Memory B cell (primary cell): ENCODE measurements at regions not wholly inside any gene's neighbourhood (a gene's known extent, or its start where the extent isn't known, plus 50 kb on each side); places are given as distances from the start of the nearest gene placed in this dataset.

Source experiments
- ATAC-seq: fragments of 150-1000 bp; cut with Tn5 transposase; 2 replicates; pipeline ENCODE4 v1.10.0; 2021; ENCODE audit warnings: low read depth, mild to moderate bottlenecking, moderate library complexity
- DNase-seq, 2 donors: peaks; one replicate each; pipeline ENCODE4 v3.0.0; 2022; ENCODE audit warnings: low spot score in 2 of 2
- H3K27ac Mint-ChIP-seq: one replicate; pipeline ENCODE4 v1.8.0; 2022; ENCODE audit warnings: mild to moderate bottlenecking, moderate library complexity, mixed read lengths
- H3K27me3 Mint-ChIP-seq: one replicate; pipeline ENCODE4 v1.8.0; 2022; ENCODE audit warnings: mixed read lengths
- H3K36me3 Mint-ChIP-seq: one replicate; pipeline ENCODE4 v1.8.0; 2022; ENCODE audit warnings: mild to moderate bottlenecking, mixed read lengths
- H3K4me1 Mint-ChIP-seq: one replicate; pipeline ENCODE4 v1.8.0; 2022; ENCODE audit warnings: mixed read lengths
- H3K4me3 Mint-ChIP-seq: one replicate; pipeline ENCODE4 v1.8.0; 2022; ENCODE audit warnings: mild to moderate bottlenecking, moderate library complexity, mixed read lengths
- H3K9me3 Mint-ChIP-seq: one replicate; pipeline ENCODE4 v1.8.0; 2022; ENCODE audit warnings: mixed read lengths

DNA sequence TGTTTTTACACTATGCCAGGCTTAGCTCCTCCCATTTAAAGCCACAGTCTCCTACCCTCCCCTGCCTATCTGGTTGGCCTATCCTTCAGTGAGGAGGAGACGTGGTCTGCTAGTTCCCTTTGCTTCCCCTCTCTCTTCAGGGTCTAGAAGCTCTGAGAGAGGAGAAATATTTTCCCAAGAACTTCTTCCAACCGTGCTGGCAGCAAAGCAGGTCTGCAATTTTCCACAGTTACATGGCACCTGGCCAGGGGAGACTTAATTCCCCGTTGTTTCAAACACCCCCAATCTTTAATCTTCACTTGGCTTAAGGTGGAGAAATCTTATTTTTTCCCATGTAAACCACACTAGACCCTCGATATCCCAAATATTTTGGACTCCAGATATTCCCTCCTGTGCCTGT lies 149.5 kb upstream of the MCTP2 start:
- Mint-ChIP-seq H3K36me3 (no peaks in the 10 kb centered on the region), H3K4me3 (no peak overlapping the region), H3K27me3 (peaks cover 5% of the 10 kb centered on the region), H3K27ac (no peak overlapping the region), H3K4me1 (no peaks in the 10 kb centered on the region), H3K9me3 (no peaks in the 10 kb centered on the region)
- ATAC-seq (no peak), DNase-seq (no peak)

DNA sequence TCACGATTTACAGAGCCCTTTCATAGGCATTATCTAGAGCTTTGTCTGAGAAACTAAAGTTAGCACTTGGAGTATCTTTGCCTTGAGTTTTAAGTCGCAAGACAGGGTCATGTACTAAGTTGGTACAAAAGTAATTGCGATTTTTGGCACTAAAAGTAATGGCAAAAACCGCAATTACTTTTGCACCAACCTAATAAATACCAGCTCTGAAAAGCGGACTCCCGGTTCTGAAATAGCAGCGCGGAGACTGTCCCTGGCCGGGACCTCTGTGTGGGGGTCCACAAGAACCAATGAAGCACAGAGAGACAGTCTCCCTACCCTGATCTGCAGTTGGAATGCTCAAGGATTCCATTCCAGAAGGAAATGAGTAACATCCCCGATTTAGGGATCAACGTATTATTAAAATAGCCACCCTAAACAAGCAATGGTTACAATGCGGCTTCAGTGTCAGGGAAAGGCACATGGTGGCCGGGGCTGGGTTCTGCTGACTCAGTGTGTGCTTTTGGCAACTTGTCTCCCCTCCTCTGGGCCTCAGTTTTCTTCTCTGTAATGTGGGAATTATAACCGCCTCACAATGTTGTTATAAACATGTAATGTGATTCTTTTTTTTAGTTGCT lies 150.3 kb upstream of the MCTP2 start:
- H3K4me1 Mint-ChIP-seq = no peaks in the 10 kb centered on the region
- H3K9me3 Mint-ChIP-seq = no peaks in the 10 kb centered on the region
- no peak for ATAC-seq
- DNase-seq = no peak
- H3K27ac Mint-ChIP-seq = no peak overlapping the region
- no peaks in the 10 kb centered on the region for H3K36me3 Mint-ChIP-seq
- peaks cover 5% of the 10 kb centered on the region for H3K27me3 Mint-ChIP-seq
- H3K4me3 Mint-ChIP-seq = no peak overlapping the region

DNA sequence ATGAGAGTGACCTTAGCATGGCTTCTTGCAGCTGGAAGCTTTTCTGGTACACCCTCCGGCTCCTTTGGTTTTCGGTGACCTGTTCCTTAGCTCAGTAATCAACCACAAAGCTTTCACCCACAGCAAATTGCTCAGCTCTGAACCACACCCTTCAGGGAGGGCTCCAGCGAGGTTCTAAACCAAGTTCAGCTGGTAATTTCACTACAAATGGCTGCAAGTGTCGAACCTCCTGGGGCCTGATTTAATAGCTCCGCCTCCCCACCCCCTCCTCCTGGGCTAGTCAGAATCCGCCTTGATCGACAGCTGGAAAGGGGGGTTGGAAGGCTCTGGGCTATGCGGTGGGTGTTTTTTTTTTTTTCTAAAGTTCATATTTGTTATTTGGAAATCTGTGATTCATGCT lies 150.9 kb upstream of the MCTP2 start:
- no peak overlapping the region for H3K27ac Mint-ChIP-seq
- H3K27me3 Mint-ChIP-seq = peaks cover 5% of the 10 kb centered on the region
- ATAC-seq (no peak), DNase-seq (no peak)
- H3K4me1 Mint-ChIP-seq = no peaks in the 10 kb centered on the region
- H3K4me3 Mint-ChIP-seq = no peak overlapping the region
- H3K36me3 Mint-ChIP-seq = no peaks in the 10 kb centered on the region
- no peaks in the 10 kb centered on the region for H3K9me3 Mint-ChIP-seq

DNA sequence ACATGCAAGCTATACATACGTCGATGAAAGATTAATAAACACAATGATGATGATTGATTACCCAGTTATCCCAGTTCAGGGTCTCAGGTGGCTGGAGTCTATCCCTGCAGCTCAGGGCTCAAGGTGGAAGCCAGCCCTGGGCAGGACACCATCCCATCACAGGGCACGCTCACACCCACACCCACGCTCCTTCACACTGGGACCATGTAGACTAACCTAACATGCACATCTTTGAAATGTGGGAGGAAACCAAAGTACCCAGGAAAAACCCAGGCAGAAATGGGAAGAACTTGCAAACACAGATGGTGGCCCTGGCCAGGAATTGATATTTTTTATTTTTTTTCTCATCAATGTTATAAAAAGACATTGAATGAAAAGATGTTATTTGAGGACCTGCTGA lies 151.4 kb upstream of the MCTP2 start:
- Mint-ChIP-seq H3K36me3 (no peaks in the 10 kb centered on the region), H3K27ac (no peak overlapping the region), H3K4me3 (no peak overlapping the region), H3K4me1 (no peaks in the 10 kb centered on the region), H3K27me3 (peaks cover 5% of the 10 kb centered on the region), H3K9me3 (no peaks in the 10 kb centered on the region)
- DNase-seq = no peak
- no peak for ATAC-seq

DNA sequence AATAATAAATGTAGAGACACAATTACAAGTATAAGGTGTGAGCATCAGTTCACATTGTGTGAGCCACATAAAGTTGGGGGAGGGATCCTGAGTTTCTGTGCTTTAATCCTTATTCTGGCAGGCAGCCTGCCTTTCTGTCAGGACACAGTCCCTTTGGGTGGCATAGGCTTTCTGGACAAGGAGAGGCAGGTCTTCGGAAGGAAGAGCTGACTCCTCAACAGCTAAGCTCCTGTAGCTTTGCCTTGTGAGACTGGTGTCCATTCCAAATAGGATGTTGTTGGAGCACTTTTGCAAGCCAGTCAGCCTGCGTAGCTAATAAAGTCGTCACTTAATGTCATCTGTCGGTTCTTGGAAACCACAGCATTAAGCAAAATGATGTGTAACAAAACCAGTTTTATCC lies 151.9 kb upstream of the MCTP2 start:
- Mint-ChIP-seq H3K27me3 (peaks cover 3% of the 10 kb centered on the region), H3K27ac (no peak overlapping the region), H3K4me1 (no peaks in the 10 kb centered on the region), H3K9me3 (no peaks in the 10 kb centered on the region), H3K36me3 (no peaks in the 10 kb centered on the region), H3K4me3 (no peak overlapping the region)
- ATAC-seq (no peak), DNase-seq (no peak)

DNA sequence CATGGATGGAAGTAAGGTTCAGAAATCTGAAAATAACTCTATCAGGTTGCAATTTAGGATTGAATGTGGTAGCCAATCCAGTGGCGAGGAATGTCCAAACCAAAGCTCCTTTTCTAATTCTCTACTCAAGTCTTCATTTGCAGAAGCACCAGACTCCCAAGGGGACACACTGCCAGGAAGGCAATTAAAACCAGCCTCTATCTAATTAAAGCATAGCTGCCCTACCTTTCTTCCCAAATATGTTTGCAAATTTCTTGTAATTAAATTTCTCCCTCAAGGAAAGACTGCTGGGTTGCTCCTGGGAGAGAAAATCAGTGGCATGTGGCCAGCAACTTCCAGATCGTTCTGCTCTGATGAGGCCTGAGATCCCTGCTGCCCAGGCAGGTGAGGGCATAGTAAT lies 153.4 kb upstream of the MCTP2 start:
- DNase-seq (no peak), ATAC-seq (no peak)
- H3K36me3 Mint-ChIP-seq = no peaks in the 10 kb centered on the region
- no peaks in the 10 kb centered on the region for H3K9me3 Mint-ChIP-seq
- no peak overlapping the region for H3K27ac Mint-ChIP-seq
- H3K4me1 Mint-ChIP-seq = no peaks in the 10 kb centered on the region
- H3K4me3 Mint-ChIP-seq = no peak overlapping the region
- no peaks in the 10 kb centered on the region for H3K27me3 Mint-ChIP-seq

DNA sequence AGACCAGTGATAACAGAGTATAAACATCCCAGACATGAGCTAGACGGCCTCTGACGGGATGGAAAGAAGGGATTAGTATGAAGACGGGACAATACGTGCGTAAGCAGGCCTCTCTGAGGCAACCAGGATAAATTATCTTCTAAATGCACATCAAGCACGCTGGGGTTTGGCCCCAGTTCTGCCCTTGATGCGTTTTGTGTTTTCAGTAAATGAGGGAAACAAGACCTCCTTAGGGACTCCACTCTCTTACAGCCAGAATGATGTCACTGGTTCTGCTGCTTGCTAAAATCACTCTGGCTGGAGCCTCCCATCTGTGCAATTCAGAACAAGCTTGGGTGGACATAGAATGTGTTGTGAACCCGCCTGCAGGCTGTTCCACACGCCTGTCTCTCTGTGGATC lies 156.0 kb upstream of the MCTP2 start:
- no peak overlapping the region for H3K27ac Mint-ChIP-seq
- H3K4me1 Mint-ChIP-seq = no peaks in the 10 kb centered on the region
- DNase-seq = no peak
- H3K4me3 Mint-ChIP-seq = no peak overlapping the region
- peaks cover 3% of the 10 kb centered on the region for H3K27me3 Mint-ChIP-seq
- H3K36me3 Mint-ChIP-seq = no peaks in the 10 kb centered on the region
- H3K9me3 Mint-ChIP-seq = no peaks in the 10 kb centered on the region
- no peak for ATAC-seq

DNA sequence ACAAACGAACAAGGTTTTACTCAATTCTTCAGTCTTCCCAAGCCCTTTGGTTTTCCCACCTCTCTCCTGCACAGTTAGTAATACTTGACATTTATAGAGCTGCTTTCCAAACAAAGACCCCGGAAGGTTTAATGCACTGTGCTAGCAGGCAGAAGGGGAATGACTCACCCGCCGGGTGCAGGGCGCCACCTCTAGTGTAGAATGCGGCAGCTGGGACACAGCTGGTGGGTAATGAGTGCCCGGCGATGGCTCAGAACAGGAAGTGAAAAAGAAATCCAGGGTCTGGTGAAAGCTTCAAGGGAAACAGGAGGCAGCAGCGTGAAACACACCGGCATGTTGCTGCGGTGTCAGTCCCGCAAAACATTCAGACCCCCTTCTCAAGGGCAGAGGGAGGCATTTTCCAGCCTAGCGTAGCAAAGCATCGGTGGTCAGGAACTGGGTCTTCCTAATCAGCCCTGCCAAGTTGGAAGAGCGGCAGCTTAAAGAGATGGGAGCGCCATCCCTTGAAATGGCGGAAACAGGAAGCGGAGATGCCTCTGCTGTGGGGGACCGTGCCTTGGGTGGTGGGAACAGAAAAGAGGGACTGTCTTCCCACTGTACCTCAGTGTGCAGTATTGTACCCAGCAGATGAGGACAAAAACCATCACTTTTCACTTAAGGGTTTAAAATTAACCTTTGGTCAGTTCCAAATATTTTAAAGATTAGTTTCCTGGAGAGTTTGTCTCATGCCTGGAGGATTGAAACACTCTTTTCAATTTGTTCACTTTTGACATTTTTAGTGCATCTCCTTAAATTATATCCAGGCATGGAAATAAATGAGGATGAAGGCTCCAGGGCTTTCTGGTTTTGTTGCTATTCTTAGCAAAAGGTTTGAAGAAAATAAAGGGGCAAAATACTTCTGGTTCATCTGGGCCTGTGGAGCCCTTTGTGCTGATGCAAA lies 160.7 kb upstream of the MCTP2 start:
- Mint-ChIP-seq H3K27ac (no peak overlapping the region), H3K27me3 (peaks cover 3% of the 10 kb centered on the region), H3K36me3 (no peaks in the 10 kb centered on the region), H3K4me1 (no peaks in the 10 kb centered on the region), H3K9me3 (peaks cover 5% of the 10 kb centered on the region), H3K4me3 (no peak overlapping the region)
- ATAC-seq = no peak
- no peak for DNase-seq

DNA sequence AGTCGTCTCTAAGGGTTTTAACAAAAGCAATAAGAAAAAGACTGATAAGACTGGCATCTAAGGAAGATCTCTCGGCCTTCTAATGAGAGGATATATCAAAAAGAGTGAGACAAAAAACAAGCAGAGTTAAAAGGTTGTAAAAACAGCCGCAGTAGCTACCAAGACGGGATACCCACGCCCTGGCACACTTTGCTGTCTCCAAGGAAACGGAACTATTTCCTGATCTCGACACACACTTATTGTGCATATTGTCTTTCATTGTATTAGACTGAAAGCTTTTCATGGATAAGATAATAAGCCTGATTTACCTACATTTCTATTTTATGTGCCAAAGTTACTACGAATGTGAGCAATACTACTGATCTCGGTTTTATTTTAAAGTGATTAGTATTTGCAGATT lies 161.5 kb upstream of the MCTP2 start:
- Mint-ChIP-seq H3K27me3 (peaks cover 3% of the 10 kb centered on the region), H3K4me3 (no peak overlapping the region), H3K27ac (no peak overlapping the region), H3K9me3 (peaks cover 5% of the 10 kb centered on the region), H3K4me1 (no peaks in the 10 kb centered on the region), H3K36me3 (no peaks in the 10 kb centered on the region)
- DNase-seq (no peak), ATAC-seq (no peak)

DNA sequence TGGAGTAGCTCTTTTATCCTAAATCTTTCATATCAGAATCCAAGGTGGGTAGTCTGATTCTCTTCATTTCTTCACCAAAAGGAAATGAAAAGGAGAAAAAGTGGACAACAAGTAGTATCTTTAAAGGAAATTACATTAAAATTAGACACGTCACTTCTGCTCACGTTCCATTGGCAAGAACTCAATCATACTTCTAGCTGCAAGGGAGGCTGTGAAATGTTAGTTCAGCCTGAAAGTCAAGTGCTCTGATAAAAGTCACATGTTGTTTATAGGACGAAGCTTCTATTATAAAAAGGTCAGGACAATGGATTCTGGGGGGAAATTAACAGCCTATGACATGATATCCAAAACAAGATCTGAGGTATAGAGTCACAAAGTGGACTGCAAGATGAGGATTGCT lies 164.6 kb upstream of the MCTP2 start:
- Mint-ChIP-seq H3K36me3 (no peaks in the 10 kb centered on the region), H3K4me1 (no peaks in the 10 kb centered on the region), H3K27ac (no peak overlapping the region), H3K27me3 (no peaks in the 10 kb centered on the region), H3K4me3 (no peak overlapping the region), H3K9me3 (peaks cover 8% of the 10 kb centered on the region)
- ATAC-seq = no peak
- no peak for DNase-seq

DNA sequence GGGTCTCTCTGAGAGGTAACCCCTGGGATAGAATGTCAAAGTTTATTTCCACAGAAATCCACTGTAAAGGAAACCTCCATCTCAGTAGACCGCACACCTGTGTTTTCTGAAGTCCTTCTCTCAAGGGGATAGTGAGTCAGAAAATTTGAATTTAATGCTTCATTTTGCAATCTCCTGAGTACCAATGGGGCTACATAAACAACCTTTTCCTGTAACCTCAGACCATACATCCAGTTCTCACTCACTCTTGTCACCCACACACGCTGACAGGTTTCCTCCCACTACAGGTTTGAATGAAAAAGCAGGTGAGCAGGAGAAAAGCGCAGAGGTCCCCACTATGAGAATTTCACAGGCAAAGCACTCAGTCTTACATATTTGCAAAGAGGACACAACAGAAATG lies 165.3 kb upstream of the MCTP2 start:
- Mint-ChIP-seq H3K9me3 (peaks cover 8% of the 10 kb centered on the region), H3K4me3 (no peak overlapping the region), H3K4me1 (no peaks in the 10 kb centered on the region), H3K27ac (no peak overlapping the region), H3K36me3 (no peaks in the 10 kb centered on the region), H3K27me3 (peaks cover 1% of the 10 kb centered on the region)
- ATAC-seq (no peak), DNase-seq (no peak)

DNA sequence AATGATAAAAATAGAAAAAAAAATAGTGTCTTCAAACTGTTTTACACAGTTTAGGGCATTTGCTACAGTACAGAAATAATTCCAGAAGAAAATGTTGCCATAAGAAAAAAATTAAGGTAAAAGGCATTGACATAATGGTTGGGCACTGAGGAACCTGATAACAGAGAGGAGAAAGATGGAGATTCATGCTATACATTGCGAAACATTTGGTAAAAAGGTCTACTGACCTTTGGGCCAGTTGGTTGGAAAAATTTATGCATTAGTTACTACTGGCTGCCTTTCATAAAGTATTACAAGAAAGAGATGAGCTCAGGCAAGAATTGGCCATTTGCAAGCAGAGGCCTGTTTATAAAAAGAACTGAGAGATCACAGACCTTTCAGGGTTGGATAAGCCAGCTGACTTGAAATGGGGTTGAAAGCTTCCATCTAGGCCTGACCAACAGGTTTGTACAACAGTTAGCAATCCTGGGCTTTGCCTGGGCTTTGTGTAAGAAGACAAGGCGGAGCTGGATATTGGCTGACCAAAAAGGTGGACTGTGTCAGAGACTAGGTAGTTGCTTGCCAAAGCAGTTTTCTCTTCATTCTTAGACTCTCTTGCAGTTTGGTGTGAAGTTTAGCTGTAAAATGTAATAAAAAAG lies 166.6 kb upstream of the MCTP2 start:
- Mint-ChIP-seq H3K27ac (no peak overlapping the region), H3K36me3 (no peaks in the 10 kb centered on the region)

DNA sequence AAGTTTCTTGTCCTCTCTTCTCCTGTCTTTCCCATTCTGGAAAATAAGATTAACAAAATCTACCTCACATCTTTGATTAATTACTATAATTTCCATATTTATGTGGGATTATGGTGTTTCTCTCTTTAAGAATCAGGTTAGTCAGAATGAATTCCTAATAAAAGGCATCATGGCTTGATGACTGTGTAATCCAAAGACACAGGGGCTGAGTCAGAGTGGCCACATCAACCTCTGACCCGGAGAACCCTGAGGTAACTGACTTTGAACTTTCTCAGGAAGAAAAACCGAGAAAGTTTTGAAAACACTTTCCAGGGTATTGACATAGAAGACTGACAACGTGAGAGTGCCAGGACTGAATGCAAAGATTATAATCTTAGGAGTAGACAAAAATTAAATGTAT lies 170.3 kb upstream of the MCTP2 start:
- Mint-ChIP-seq H3K9me3 (peaks cover 3% of the 10 kb centered on the region), H3K27ac (no peak overlapping the region), H3K36me3 (no peaks in the 10 kb centered on the region), H3K4me1 (no peaks in the 10 kb centered on the region), H3K27me3 (peaks cover 6% of the 10 kb centered on the region), H3K4me3 (no peak overlapping the region)
- no peak for ATAC-seq
- no peak for DNase-seq

More for the DNA sequence above, 166.6 kb upstream of the MCTP2 start:
- Mint-ChIP-seq H3K9me3 (peaks cover 8% of the 10 kb centered on the region), H3K4me3 (no peak overlapping the region), H3K4me1 (no peaks in the 10 kb centered on the region), H3K27me3 (peaks cover 1% of the 10 kb centered on the region)
- no peak for DNase-seq
- ATAC-seq = no peak

DNA sequence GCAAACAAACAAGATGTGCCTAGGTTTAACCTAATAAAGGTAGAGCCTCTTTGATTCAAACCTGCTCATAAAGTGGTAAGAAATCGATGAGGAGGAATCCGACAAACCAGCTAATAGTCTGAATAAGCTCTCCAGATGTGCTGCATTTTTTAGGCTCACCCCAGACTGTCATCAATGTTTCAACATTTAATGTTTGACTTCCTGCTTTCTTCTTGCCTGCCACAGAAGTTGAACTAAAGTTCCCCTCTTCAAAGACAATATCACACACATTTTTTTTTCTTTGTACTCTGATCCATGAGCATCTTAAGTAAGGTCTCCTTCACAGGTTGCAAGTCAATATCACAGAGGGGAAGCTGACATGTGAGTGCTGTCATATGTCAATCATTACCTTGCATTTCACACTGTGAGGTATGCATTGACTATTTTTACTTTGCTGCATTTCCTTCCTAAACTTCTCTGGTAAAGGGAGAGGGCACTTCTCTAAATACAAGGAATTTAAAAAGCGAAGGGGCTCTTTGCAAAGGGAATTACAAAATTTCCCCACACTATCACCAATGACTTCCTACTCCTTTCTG lies 172.3 kb upstream of the MCTP2 start:
- H3K27ac Mint-ChIP-seq = no peak overlapping the region
- peaks cover 3% of the 10 kb centered on the region for H3K9me3 Mint-ChIP-seq
- H3K4me1 Mint-ChIP-seq = no peaks in the 10 kb centered on the region
- ATAC-seq = no peak
- H3K27me3 Mint-ChIP-seq = peaks cover 6% of the 10 kb centered on the region
- no peaks in the 10 kb centered on the region for H3K36me3 Mint-ChIP-seq
- DNase-seq = no peak
- no peak overlapping the region for H3K4me3 Mint-ChIP-seq
